ENCODE measurements at regions not wholly inside any gene's neighbourhood (a gene's known extent, or its start where the extent isn't known, plus 50 kb on each side); places are given as distances from the start of the nearest gene placed in this dataset.

DNA sequence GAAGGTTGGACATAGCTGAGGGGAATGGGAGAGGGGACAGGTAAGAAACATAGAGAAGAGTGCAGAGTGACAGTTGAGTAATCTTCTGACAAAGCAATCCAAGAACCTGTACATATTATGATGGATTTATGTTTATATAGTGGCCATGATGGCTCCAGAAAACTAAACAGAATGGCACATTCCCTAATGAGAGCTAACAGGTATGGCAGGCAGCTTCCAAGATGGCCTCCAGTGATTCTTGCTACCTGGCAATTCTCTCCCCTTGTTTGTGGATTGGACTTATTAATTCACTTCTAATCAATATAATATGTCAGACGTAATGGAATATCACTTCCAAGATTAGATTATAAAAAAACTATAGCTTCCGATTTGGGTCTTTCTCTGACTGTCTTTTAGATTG is 359.5 kb downstream of the DTHD1 start:
- Histone ChIP-seq H3K36me3 (ENCODE audit: insufficient read depth, low read length) (no peaks in the 10 kb centered on the region), H3K4me3 (ENCODE audit: insufficient read depth, low read depth, low read length) (no peak overlapping the region), H3K9me3 (ENCODE audit: insufficient read depth, low read depth, low read length) (no peaks in the 10 kb centered on the region), H3K27me3 (ENCODE audit: insufficient read depth, low read length) (no peaks in the 10 kb centered on the region), H2AFZ (ENCODE audit: low read depth, low read length) (no peak overlapping the region), H3K79me2 (ENCODE audit: insufficient read depth, low read length) (no peaks in the 10 kb centered on the region), H4K20me1 (ENCODE audit: insufficient read depth, low read length) (no peaks in the 10 kb centered on the region), H3K4me2 (ENCODE audit: low read length) (no peak overlapping the region), H3K4me1 (ENCODE audit: insufficient read depth, low read length) (no peaks in the 10 kb centered on the region), H3K27ac (ENCODE audit: low read depth, low read length) (no peak overlapping the region), H3K9ac (ENCODE audit: low read length) (no peak overlapping the region)
- FAIRE-seq (no peak), DNase-seq (ENCODE audit: low read depth) (no peak)
- H3K27ac Mint-ChIP-seq (ENCODE audit: unreplicated experiment) = no peak overlapping the region
- no peak overlapping the region for H3K4me3 Mint-ChIP-seq (ENCODE audit: unreplicated experiment)
- no peak for TF ChIP-seq EZH2 (IDR thresholded peaks at IDR 0.05; ENCODE audit: insufficient read depth, low read length)
- TF ChIP-seq, protein P1, sequence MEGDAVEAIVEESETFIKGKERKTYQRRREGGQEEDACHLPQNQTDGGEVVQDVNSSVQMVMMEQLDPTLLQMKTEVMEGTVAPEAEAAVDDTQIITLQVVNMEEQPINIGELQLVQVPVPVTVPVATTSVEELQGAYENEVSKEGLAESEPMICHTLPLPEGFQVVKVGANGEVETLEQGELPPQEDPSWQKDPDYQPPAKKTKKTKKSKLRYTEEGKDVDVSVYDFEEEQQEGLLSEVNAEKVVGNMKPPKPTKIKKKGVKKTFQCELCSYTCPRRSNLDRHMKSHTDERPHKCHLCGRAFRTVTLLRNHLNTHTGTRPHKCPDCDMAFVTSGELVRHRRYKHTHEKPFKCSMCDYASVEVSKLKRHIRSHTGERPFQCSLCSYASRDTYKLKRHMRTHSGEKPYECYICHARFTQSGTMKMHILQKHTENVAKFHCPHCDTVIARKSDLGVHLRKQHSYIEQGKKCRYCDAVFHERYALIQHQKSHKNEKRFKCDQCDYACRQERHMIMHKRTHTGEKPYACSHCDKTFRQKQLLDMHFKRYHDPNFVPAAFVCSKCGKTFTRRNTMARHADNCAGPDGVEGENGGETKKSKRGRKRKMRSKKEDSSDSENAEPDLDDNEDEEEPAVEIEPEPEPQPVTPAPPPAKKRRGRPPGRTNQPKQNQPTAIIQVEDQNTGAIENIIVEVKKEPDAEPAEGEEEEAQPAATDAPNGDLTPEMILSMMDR (IDR thresholded peaks at IDR 0.05; ENCODE audit: insufficient read depth, low read depth, low read length) = no peak
- no peaks in the 10 kb centered on the region for H3K27me3 Mint-ChIP-seq (ENCODE audit: low read depth, unreplicated experiment)
- H3K4me1 Mint-ChIP-seq (ENCODE audit: low read depth, unreplicated experiment) = no peaks in the 10 kb centered on the region
- H3K36me3 Mint-ChIP-seq (ENCODE audit: low read depth, unreplicated experiment) = no peaks in the 10 kb centered on the region
- H3K9me3 Mint-ChIP-seq (ENCODE audit: unreplicated experiment) = no peaks in the 10 kb centered on the region

DNA sequence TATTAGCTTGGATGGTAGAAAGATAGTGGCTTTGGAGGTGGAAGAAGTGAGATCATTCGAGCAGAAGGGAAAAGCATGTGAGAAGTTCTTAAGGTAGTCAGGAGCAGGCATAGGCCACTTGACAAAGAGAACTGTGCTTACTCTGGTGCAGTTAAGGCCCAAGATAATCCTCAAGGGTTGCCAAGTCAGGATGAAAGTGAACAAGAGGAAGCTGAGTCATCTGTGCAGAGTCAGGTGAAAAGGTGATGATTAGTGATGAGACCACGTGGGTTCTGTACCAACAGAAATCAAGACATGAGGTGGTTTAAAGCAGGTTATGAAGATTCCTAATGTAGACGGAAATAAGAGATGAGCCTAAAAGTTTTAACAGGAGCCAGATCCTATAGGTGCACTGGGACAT is 369.8 kb downstream of the DTHD1 start:
- no peak overlapping the region for H3K9ac ChIP-seq (ENCODE audit: low read length)
- H3K4me3 Mint-ChIP-seq (ENCODE audit: unreplicated experiment) = no peak overlapping the region
- H3K4me1 ChIP-seq (ENCODE audit: insufficient read depth, low read length) = no peaks in the 10 kb centered on the region
- H3K9me3 Mint-ChIP-seq (ENCODE audit: unreplicated experiment) = no peaks in the 10 kb centered on the region
- TF ChIP-seq EZH2 (IDR thresholded peaks at IDR 0.05; ENCODE audit: insufficient read depth, low read length) = no peak
- TF ChIP-seq, protein P1 (IDR thresholded peaks at IDR 0.05; ENCODE audit: insufficient read depth, low read depth, low read length) = no peak
- H3K27ac ChIP-seq (ENCODE audit: low read depth, low read length) = no peak overlapping the region
- no peak for DNase-seq (ENCODE audit: low read depth)
- H3K79me2 ChIP-seq (ENCODE audit: insufficient read depth, low read length) = no peaks in the 10 kb centered on the region
- H3K27me3 ChIP-seq (ENCODE audit: insufficient read depth, low read length) = no peaks in the 10 kb centered on the region
- no peaks in the 10 kb centered on the region for H4K20me1 ChIP-seq (ENCODE audit: insufficient read depth, low read length)
- H3K4me2 ChIP-seq (ENCODE audit: low read length) = no peak overlapping the region
- no peak overlapping the region for H3K27ac Mint-ChIP-seq (ENCODE audit: unreplicated experiment)
- H2AFZ ChIP-seq (ENCODE audit: low read depth, low read length) = no peak overlapping the region
- no peak overlapping the region for H3K4me3 ChIP-seq (ENCODE audit: insufficient read depth, low read depth, low read length)
- FAIRE-seq = no peak
- H3K27me3 Mint-ChIP-seq (ENCODE audit: low read depth, unreplicated experiment) = no peaks in the 10 kb centered on the region
- H3K36me3 Mint-ChIP-seq (ENCODE audit: low read depth, unreplicated experiment) = no peaks in the 10 kb centered on the region
- no peaks in the 10 kb centered on the region for H3K36me3 ChIP-seq (ENCODE audit: insufficient read depth, low read length)
- peaks cover 3% of the 10 kb centered on the region for H3K9me3 ChIP-seq (ENCODE audit: insufficient read depth, low read depth, low read length)
- no peaks in the 10 kb centered on the region for H3K4me1 Mint-ChIP-seq (ENCODE audit: low read depth, unreplicated experiment)

DNA sequence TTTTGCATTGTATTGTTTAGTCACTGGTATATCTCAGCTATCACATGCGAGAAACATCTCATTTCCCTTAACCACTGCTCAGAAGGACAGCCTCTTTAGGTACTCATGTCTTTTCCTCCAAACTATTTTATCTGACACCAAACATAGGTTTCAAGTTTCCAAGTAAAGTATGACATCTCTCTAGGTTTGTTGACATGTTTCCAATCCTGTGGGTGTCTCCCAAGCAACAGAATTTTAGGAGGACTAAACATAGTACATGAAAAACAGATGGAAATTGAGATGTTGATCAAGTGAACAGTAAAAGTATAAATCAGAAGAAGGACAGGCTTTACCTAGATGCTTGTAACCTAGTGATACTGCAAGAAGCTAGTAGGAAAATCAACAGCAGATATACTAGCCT is 371.4 kb downstream of the DTHD1 start:
- Histone ChIP-seq H3K79me2 (ENCODE audit: insufficient read depth, low read length) (no peaks in the 10 kb centered on the region), H4K20me1 (ENCODE audit: insufficient read depth, low read length) (no peaks in the 10 kb centered on the region), H3K9ac (ENCODE audit: low read length) (no peak overlapping the region), H3K36me3 (ENCODE audit: insufficient read depth, low read length) (no peaks in the 10 kb centered on the region), H2AFZ (ENCODE audit: low read depth, low read length) (no peak overlapping the region), H3K4me2 (ENCODE audit: low read length) (no peak overlapping the region), H3K4me1 (ENCODE audit: insufficient read depth, low read length) (no peaks in the 10 kb centered on the region), H3K27ac (ENCODE audit: low read depth, low read length) (no peak overlapping the region), H3K4me3 (ENCODE audit: insufficient read depth, low read depth, low read length) (no peak overlapping the region), H3K9me3 (ENCODE audit: insufficient read depth, low read depth, low read length) (peaks cover 3% of the 10 kb centered on the region), H3K27me3 (ENCODE audit: insufficient read depth, low read length) (no peaks in the 10 kb centered on the region)
- DNase-seq (ENCODE audit: low read depth) (no peak), FAIRE-seq (no peak)
- TF ChIP-seq EZH2 (IDR thresholded peaks at IDR 0.05; ENCODE audit: insufficient read depth, low read length) = no peak
- TF ChIP-seq, protein P1 (IDR thresholded peaks at IDR 0.05; ENCODE audit: insufficient read depth, low read depth, low read length) = no peak
- Mint-ChIP-seq H3K4me3 (ENCODE audit: unreplicated experiment) (no peak overlapping the region), H3K9me3 (ENCODE audit: unreplicated experiment) (no peaks in the 10 kb centered on the region), H3K4me1 (ENCODE audit: low read depth, unreplicated experiment) (no peaks in the 10 kb centered on the region), H3K27ac (ENCODE audit: unreplicated experiment) (no peak overlapping the region), H3K36me3 (ENCODE audit: low read depth, unreplicated experiment) (no peaks in the 10 kb centered on the region), H3K27me3 (ENCODE audit: low read depth, unreplicated experiment) (no peaks in the 10 kb centered on the region)
